ENCODE measurements at regions not wholly inside any gene's neighbourhood (a gene's known extent, or its start where the extent isn't known, plus 50 kb on each side); places are given as distances from the start of the nearest gene placed in this dataset.

DNA sequence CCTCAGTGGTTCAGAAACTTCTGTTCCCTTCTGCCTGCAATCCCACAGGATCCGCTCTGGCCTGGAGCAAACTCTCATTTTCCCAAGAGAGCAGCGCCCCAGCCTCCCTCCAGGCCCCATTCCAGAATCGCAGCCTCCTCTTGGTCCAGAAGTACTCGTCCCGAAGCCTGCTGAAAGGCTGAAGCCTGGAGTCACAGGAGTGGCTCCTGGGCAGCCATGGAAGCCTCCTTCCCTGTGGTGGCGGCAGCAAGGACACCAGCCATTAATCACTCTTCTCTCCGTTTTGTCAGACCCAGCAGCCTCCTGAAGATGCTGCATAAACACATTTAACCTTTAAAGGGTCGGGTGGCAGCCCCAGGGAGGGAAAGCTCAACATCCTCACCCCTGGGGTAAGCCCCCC lies 66.9 kb upstream of the TNRC6C start:
- no peaks in the 10 kb centered on the region for H3K36me3 ChIP-seq (replicated peaks; ENCODE audit: low read depth, low read length)
- H3K4me1 ChIP-seq (ENCODE audit: low read length) = peaks cover 2% of the 10 kb centered on the region
- TF ChIP-seq, protein P1, sequence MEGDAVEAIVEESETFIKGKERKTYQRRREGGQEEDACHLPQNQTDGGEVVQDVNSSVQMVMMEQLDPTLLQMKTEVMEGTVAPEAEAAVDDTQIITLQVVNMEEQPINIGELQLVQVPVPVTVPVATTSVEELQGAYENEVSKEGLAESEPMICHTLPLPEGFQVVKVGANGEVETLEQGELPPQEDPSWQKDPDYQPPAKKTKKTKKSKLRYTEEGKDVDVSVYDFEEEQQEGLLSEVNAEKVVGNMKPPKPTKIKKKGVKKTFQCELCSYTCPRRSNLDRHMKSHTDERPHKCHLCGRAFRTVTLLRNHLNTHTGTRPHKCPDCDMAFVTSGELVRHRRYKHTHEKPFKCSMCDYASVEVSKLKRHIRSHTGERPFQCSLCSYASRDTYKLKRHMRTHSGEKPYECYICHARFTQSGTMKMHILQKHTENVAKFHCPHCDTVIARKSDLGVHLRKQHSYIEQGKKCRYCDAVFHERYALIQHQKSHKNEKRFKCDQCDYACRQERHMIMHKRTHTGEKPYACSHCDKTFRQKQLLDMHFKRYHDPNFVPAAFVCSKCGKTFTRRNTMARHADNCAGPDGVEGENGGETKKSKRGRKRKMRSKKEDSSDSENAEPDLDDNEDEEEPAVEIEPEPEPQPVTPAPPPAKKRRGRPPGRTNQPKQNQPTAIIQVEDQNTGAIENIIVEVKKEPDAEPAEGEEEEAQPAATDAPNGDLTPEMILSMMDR (IDR thresholded peaks at IDR 0.05; ENCODE audit: low read depth, low read length) = no peak
- no peak for TF ChIP-seq EZH2phosphoT487 (IDR thresholded peaks at IDR 0.05; ENCODE audit: low read depth)
- H3K4me2 ChIP-seq (ENCODE audit: low read length) = no peak overlapping the region
- H3K27ac ChIP-seq (ENCODE audit: low read length) = no peak overlapping the region
- no peak overlapping the region for H3K9ac ChIP-seq (ENCODE audit: low read length)
- no peak overlapping the region for H2AFZ ChIP-seq (ENCODE audit: low read depth, low read length)
- H3K9me3 ChIP-seq (ENCODE audit: insufficient read depth, low read length) = no peaks in the 10 kb centered on the region
- H3K79me2 ChIP-seq (ENCODE audit: low read length) = no peaks in the 10 kb centered on the region
- no peaks in the 10 kb centered on the region for H4K20me1 ChIP-seq (ENCODE audit: insufficient read depth, low read length)
- peaks cover 43% of the 10 kb centered on the region for H3K27me3 ChIP-seq (ENCODE audit: low read depth, low read length)
- no peak overlapping the region for H3K4me3 ChIP-seq (ENCODE audit: low read length)

DNA sequence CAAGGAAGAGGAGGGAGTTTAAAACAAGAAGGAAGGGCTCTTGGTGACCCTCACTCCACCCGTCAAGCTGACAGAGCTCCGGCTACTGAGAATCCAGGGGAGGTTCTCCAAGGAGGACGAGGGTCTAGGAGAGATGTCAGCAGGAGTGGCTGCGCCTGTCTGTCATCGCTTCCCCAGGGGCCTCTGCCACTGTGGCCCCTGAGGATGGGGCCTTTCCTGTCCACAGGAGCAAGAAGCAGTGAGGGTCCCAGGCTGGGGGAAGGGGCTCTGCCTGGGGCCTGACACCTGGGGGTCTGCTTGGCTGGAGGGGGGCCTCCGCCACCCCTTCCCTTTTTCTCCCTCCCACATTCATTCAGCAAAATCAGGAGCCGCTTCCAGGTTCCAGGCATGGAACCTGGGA lies 66.5 kb upstream of the TNRC6C start:
- TF ChIP-seq, protein P1 (IDR thresholded peaks at IDR 0.05; ENCODE audit: low read depth, low read length) = no peak
- TF ChIP-seq EZH2phosphoT487 (IDR thresholded peaks at IDR 0.05; ENCODE audit: low read depth) = no peak
- no peak overlapping the region for H2AFZ ChIP-seq (ENCODE audit: low read depth, low read length)
- H3K36me3 ChIP-seq (replicated peaks; ENCODE audit: low read depth, low read length) = no peaks in the 10 kb centered on the region
- no peaks in the 10 kb centered on the region for H3K79me2 ChIP-seq (ENCODE audit: low read length)
- H4K20me1 ChIP-seq (ENCODE audit: insufficient read depth, low read length) = no peaks in the 10 kb centered on the region
- H3K27me3 ChIP-seq (ENCODE audit: low read depth, low read length) = peaks cover 39% of the 10 kb centered on the region
- H3K27ac ChIP-seq (ENCODE audit: low read length) = no peak overlapping the region
- no peaks in the 10 kb centered on the region for H3K9me3 ChIP-seq (ENCODE audit: insufficient read depth, low read length)
- no peak overlapping the region for H3K9ac ChIP-seq (ENCODE audit: low read length)
- no peak overlapping the region for H3K4me3 ChIP-seq (ENCODE audit: low read length)
- H3K4me1 ChIP-seq (ENCODE audit: low read length) = no peaks in the 10 kb centered on the region
- H3K4me2 ChIP-seq (ENCODE audit: low read length) = no peak overlapping the region

DNA sequence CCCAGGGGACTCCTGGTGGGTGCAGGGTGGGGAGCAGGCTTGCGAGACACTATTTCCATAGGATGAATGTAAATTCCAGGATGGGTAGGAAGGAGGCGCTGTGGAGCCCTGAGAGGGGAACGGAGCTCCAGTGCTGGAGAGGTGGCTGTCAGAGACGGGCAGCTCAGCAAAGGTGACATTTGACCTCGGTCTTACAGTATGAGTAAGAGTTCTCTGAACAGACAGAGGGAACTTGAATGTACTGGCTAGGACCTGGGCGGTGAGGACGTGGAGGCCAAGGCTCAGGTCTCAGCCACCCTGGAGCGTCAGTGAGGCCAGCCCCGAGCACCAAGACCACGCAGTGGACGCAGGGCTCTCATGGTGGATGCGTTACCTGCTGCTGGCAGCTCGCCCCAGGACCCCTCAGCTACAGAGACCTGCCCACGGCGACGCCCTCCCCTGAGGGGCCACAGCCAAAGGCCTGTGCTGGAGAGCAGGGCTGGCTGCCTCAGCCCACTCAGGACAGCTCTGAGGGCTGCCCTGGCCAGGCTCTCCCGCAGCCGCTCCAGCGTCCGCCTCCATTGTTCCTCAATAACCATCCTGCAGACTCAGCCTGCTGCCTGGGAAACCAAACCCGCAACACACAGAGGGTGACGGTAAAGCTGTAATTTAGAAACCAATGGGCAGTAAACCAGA lies 65.9 kb upstream of the TNRC6C start:
- TF ChIP-seq, protein P1 (IDR thresholded peaks at IDR 0.05; ENCODE audit: low read depth, low read length) = peak; percentile 41
- TF ChIP-seq EZH2phosphoT487 (IDR thresholded peaks at IDR 0.05; ENCODE audit: low read depth) = no peak
- no peak overlapping the region for H3K9ac ChIP-seq (ENCODE audit: low read length)
- H3K27ac ChIP-seq (ENCODE audit: low read length) = no peak overlapping the region
- H3K27me3 ChIP-seq (ENCODE audit: low read depth, low read length) = peaks cover 33% of the 10 kb centered on the region
- H3K4me2 ChIP-seq (ENCODE audit: low read length) = no peak overlapping the region
- H3K36me3 ChIP-seq (replicated peaks; ENCODE audit: low read depth, low read length) = no peaks in the 10 kb centered on the region
- no peaks in the 10 kb centered on the region for H3K4me1 ChIP-seq (ENCODE audit: low read length)
- H3K9me3 ChIP-seq (ENCODE audit: insufficient read depth, low read length) = no peaks in the 10 kb centered on the region
- no peaks in the 10 kb centered on the region for H4K20me1 ChIP-seq (ENCODE audit: insufficient read depth, low read length)
- no peaks in the 10 kb centered on the region for H3K79me2 ChIP-seq (ENCODE audit: low read length)
- no peak overlapping the region for H3K4me3 ChIP-seq (ENCODE audit: low read length)
- H2AFZ ChIP-seq (ENCODE audit: low read depth, low read length) = no peak overlapping the region

DNA sequence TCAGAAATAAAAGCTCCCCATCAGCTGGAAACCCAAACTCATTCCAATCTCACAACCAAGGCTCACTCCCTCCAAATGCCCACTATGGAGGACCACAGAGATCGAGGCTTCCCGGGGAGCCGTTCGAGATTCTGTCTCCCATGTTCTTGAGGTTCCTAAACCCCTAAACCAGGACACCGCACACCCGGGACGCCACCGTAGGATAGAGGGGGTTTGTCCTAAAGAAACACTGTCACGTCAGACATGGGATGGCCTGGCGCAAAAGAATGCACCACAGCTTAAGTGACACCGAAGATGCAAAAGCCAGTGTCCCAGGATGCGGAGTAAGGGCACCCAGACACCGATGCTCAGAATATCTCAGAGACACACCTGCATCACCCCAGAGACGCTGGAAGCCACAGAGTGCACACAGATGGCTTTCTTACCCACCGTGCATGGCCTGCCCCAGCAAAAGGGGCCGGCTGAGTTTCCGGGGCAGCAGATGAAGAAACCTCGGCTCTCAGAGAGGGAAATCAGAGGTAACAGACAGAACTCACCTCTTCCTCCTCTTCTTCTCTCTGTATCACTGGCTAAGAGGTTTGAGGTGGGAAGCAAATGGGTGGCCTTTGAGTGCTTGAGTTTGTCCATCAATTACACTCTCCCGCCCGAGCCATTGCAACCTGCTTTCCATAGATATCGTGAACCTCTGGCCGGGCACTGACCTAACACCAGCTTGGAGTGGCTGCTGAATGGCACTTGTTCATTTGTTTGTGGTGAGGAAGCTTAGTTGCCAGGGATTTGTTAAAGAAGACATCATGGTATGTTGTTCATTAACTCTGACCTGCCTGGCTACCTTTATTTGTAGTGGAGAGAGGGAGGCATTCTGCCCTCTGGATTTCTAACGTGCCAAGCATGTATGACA lies 65.1 kb upstream of the TNRC6C start:
- H4K20me1 ChIP-seq (ENCODE audit: insufficient read depth, low read length) = no peaks in the 10 kb centered on the region
- H3K4me1 ChIP-seq (ENCODE audit: low read length) = no peaks in the 10 kb centered on the region
- H3K9me3 ChIP-seq (ENCODE audit: insufficient read depth, low read length) = no peaks in the 10 kb centered on the region
- H3K4me3 ChIP-seq (ENCODE audit: low read length) = no peak overlapping the region
- H3K9ac ChIP-seq (ENCODE audit: low read length) = no peak overlapping the region
- H2AFZ ChIP-seq (ENCODE audit: low read depth, low read length) = no peak overlapping the region
- H3K4me2 ChIP-seq (ENCODE audit: low read length) = no peak overlapping the region
- H3K36me3 ChIP-seq (replicated peaks; ENCODE audit: low read depth, low read length) = no peaks in the 10 kb centered on the region
- no peak overlapping the region for H3K27ac ChIP-seq (ENCODE audit: low read length)
- peaks cover 30% of the 10 kb centered on the region for H3K27me3 ChIP-seq (ENCODE audit: low read depth, low read length)
- TF ChIP-seq EZH2phosphoT487 (IDR thresholded peaks at IDR 0.05; ENCODE audit: low read depth) = no peak
- TF ChIP-seq, protein P1 (IDR thresholded peaks at IDR 0.05; ENCODE audit: low read depth, low read length) = no peak
- H3K79me2 ChIP-seq (ENCODE audit: low read length) = no peaks in the 10 kb centered on the region

Data from OCI-LY3 (cell line).